HepG2 (cell line): ENCODE measurements at regions not wholly inside any gene's neighbourhood (a gene's known extent, or its start where the extent isn't known, plus 50 kb on each side); places are given as distances from the start of the nearest gene placed in this dataset.

Experiments
- NPAS2 ChIP-seq: sonication (generic); formaldehyde crosslinking; IDR thresholded peaks from 2 replicates; pipeline ENCODE4 v1.8.0; 2022; ENCODE audit warnings: mild to moderate bottlenecking, missing genetic modification reagents, borderline replicate concordance
- ZNF331 ChIP-seq: sonication (generic); formaldehyde crosslinking; IDR thresholded peaks from 2 replicates; pipeline ENCODE4 v1.4.0; 2020; ENCODE audit warnings: missing genetic modification reagents
- TF ChIP-seq, protein P1 (sequence below): sonication (generic); formaldehyde crosslinking; IDR thresholded peaks from 2 replicates; pipeline ENCODE4 v1.5.0; 2020; ENCODE audit warnings: mild to moderate bottlenecking, missing genetic modification reagents, borderline replicate concordance
- TF ChIP-seq, protein P2 (sequence below): IDR thresholded peaks from 2 replicates; pipeline ENCODE4 v1.6.1; 2016

DNA sequence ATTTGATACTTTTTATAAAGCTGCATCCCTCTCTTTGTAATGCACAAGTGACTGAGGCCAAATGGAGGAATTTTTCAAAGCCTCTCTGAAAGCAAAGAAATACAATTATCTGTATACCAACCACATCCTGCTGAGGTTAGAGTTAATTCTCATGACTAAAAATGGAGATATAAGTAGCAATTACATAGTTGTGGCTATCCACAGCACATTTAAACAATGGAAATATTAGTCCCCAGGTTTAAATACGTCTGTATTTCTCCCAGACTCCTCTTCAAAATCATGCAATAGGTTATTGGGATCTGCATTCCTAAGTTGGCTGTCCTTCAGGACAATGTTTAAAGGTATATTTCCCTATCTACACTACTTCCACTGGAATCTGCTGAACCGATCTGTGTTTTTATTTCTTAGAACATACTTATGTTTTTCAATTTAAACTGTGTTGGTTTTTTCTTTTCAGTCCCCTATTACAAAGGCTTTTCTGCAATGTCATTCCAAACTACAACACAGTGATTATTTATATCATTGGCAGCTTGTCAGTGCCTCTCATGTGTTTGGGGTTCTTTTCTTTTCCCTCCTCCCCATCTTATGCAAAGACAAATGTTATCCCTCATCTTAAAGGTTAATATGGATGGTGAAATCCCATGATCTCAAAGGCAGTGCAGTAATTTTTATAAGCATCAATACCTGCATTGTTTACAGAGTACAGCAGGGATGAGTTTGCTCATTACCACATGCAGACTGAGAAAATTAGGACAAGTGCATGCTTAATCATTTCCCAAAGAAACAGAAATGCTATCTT is 134.8 kb upstream of the FSHR start (continued):
- TF ChIP-seq, protein P1, sequence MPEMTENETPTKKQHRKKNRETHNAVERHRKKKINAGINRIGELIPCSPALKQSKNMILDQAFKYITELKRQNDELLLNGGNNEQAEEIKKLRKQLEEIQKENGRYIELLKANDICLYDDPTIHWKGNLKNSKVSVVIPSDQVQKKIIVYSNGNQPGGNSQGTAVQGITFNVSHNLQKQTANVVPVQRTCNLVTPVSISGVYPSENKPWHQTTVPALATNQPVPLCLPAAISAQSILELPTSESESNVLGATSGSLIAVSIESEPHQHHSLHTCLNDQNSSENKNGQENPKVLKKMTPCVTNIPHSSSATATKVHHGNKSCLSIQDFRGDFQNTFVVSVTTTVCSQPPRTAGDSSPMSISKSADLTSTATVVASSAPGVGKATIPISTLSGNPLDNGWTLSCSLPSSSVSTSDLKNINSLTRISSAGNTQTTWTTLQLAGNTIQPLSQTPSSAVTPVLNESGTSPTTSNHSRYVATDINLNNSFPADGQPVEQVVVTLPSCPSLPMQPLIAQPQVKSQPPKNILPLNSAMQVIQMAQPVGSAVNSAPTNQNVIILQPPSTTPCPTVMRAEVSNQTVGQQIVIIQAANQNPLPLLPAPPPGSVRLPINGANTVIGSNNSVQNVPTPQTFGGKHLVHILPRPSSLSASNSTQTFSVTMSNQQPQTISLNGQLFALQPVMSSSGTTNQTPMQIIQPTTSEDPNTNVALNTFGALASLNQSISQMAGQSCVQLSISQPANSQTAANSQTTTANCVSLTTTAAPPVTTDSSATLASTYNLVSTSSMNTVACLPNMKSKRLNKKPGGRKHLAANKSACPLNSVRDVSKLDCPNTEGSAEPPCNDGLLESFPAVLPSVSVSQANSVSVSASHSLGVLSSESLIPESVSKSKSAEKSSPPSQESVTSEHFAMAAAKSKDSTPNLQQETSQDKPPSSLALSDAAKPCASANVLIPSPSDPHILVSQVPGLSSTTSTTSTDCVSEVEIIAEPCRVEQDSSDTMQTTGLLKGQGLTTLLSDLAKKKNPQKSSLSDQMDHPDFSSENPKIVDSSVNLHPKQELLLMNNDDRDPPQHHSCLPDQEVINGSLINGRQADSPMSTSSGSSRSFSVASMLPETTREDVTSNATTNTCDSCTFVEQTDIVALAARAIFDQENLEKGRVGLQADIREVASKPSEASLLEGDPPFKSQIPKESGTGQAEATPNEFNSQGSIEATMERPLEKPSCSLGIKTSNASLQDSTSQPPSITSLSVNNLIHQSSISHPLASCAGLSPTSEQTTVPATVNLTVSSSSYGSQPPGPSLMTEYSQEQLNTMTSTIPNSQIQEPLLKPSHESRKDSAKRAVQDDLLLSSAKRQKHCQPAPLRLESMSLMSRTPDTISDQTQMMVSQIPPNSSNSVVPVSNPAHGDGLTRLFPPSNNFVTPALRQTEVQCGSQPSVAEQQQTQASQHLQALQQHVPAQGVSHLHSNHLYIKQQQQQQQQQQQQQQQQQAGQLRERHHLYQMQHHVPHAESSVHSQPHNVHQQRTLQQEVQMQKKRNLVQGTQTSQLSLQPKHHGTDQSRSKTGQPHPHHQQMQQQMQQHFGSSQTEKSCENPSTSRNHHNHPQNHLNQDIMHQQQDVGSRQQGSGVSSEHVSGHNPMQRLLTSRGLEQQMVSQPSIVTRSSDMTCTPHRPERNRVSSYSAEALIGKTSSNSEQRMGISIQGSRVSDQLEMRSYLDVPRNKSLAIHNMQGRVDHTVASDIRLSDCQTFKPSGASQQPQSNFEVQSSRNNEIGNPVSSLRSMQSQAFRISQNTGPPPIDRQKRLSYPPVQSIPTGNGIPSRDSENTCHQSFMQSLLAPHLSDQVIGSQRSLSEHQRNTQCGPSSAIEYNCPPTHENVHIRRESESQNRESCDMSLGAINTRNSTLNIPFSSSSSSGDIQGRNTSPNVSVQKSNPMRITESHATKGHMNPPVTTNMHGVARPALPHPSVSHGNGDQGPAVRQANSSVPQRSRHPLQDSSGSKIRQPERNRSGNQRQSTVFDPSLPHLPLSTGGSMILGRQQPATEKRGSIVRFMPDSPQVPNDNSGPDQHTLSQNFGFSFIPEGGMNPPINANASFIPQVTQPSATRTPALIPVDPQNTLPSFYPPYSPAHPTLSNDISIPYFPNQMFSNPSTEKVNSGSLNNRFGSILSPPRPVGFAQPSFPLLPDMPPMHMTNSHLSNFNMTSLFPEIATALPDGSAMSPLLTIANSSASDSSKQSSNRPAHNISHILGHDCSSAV, result no peak
- TF ChIP-seq, protein P2, sequence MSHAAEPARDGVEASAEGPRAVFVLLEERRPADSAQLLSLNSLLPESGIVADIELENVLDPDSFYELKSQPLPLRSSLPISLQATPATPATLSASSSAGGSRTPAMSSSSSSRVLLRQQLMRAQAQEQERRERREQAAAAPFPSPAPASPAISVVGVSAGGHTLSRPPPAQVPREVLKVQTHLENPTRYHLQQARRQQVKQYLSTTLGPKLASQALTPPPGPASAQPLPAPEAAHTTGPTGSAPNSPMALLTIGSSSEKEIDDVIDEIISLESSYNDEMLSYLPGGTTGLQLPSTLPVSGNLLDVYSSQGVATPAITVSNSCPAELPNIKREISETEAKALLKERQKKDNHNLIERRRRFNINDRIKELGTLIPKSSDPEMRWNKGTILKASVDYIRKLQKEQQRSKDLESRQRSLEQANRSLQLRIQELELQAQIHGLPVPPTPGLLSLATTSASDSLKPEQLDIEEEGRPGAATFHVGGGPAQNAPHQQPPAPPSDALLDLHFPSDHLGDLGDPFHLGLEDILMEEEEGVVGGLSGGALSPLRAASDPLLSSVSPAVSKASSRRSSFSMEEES, result no peak
- TF ChIP-seq ZNF331 (CRISPR knock-in tag) (no peak), NPAS2 (CRISPR knock-in tag) (no peak)
